ENCODE measurements at regions not wholly inside any gene's neighbourhood (a gene's known extent, or its start where the extent isn't known, plus 50 kb on each side); places are given as distances from the start of the nearest gene placed in this dataset.

GRCh38 chr3:124381575-124382333 lies 348.5 kb upstream of the UMPS start:
- DNase-seq, result no peak

GRCh38 chr3:124383051-124383450 lies 347.2 kb upstream of the UMPS start:
- no peak for DNase-seq

GRCh38 chr3:124383846-124384466 lies 346.3 kb upstream of the UMPS start:
- no peak for DNase-seq

DNA sequence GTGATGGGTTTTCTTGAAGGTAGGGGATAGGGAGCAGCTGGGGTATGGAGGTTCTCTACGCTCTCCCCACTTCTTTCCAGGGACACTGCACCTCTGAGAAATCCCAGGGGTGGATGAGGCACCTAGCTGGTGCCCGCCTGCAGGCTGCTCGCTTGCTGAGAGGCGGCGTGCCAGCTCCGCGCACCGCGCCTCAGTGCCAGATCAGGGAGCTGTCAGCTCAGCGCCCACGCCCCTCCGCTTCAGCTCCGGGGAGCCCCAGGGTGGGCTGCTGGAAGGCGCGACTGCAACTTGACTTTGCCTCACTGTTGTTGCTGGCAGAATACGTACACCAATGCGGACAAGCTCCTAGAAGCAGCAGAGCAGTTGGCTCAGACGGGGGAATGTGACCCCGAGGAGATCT lies 345.7 kb upstream of the UMPS start:
- DNase-seq, result no peak

GRCh38 chr3:124385996-124386395 lies 344.3 kb upstream of the UMPS start:
- no peak for DNase-seq

- DNase-seq, result no peak
These were observed 343.2 kb upstream of the UMPS start for GRCh38 chr3:124386996-124387595.

DNA sequence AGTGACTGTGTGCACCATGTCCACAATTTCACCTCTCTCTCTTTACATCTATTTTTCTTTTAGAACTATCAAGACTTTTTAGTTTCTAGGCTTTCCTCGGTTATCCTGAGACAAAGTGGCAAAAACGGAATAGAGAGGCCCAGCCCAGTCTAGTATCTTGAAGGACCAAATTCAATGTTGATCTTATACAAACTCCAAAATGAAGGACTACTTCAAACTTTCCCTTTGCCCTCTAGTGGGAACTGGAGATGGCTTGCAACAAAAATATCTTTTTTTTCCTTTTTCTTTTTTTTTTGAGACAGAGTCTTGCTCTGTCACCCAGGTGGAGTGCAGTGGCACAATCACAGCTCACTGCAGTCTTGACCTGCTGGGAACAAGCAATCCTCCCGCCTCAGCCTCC lies 338.5 kb upstream of the UMPS start:
- no peak for DNase-seq

GRCh38 chr3:124393340-124393739 lies 336.9 kb upstream of the UMPS start:
- DNase-seq, result no peak

GRCh38 chr3:124395162-124395561 lies 335.1 kb upstream of the UMPS start:
- DNase-seq, result no peak

GRCh38 chr3:124395584-124396338 lies 334.5 kb upstream of the UMPS start:
- no peak for DNase-seq

- DNase-seq, result peak; percentile 3
These were observed 333.8 kb upstream of the UMPS start for GRCh38 chr3:124396339-124396950.

DNA sequence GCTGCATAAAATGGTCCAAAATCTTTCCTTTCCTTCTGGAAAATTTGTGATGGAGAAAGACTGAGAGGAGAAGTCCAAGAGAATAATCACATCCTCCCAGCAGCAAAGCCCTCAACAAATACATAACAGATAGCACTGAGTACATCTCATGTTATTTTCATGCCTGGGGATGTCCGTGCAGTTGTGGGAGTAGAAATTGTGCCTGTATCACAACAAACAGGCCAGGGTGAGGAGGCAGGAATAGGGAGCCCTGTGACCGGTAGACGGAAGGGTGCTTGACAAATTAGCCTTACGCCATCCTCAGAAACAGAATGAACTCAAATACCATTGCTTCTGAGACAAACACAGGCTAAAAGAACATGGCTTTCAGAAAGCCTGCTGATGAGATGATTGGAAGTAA lies 333.2 kb upstream of the UMPS start:
- DNase-seq, result peak; percentile 36

DNA sequence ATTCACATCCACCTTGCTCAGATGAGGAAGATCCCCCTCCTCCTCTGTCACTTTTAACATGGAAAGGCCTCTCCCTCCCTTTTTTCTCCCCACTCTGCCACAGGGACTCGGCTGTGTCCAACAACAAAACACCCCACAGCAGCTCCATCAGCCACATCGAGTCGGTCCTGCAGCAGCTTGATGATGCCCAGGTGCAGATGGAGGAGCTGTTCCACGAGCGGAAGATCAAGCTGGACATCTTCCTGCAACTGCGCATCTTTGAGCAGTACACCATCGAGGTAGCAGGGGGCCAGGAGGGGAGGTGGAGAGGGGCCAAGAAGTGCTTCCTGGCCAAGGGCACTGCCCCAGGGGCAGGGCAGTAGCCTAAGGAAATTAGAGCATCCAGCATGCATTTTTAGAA lies 331.7 kb upstream of the UMPS start:
- no peak for DNase-seq

DNA sequence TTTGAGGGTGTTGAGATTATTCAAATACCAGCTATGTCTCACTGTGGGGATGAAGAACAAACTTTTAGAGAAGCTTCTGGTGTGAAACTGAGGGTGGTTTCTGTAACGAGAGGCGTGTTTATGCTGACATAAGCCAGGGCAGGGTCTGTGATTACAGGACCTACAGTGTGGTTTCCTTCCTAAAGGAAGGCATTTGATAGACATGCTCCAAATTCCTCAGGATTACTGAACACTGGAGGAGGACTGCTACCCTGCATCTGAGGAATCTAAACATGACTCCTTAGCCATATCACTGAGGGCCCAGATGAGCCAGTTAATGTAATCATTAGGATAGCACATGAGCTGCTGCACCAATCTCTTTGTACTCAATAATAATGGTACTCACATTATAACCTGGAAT lies 328.4 kb upstream of the UMPS start:
- DNase-seq, result no peak

- DNase-seq, result no peak
These were observed 327.5 kb upstream of the UMPS start for GRCh38 chr3:124402791-124403190.

DNA sequence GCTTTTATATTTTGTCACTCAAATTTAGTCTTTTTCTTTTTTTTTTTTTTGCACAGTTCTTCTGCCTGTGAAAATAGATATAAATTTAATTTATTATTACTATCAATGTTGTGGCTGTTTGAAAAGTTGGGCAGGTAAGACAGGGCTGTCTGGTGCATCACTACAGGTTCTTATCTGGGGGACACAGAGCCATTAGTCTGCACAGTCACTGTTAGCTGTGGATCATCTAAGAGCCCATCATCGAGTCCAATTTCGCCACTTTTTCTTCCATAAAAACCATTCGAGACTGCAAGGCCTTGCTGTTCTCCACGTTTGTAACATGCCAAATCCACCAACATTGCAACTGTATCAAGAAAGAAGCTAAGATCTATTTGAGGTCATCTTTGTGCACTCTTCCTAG lies 325.6 kb upstream of the UMPS start:
- no peak for DNase-seq

DNA sequence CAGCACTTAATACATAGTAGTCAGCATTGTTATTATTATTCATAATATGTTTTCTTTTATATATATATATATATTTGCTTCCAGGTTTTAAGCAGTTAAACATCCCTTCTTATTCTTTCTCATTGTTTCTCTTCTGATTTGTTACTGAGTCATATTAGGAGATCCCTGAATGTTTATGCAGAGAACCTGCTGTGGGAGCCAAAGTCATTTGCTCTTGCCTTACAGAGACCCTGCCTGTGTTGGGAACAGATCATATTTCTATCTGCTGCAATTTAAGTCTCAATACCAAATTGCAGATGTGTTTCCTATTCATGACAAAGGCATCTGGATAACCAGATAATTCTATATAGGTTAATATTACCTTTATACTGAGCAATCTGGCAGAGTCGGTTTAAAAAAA lies 323.0 kb upstream of the UMPS start:
- no peak for DNase-seq

GRCh38 chr3:124409650-124410275 lies 320.5 kb upstream of the UMPS start:
- no peak for DNase-seq

- no peak for DNase-seq
These were observed 319.8 kb upstream of the UMPS start for GRCh38 chr3:124410471-124410870.

DNA sequence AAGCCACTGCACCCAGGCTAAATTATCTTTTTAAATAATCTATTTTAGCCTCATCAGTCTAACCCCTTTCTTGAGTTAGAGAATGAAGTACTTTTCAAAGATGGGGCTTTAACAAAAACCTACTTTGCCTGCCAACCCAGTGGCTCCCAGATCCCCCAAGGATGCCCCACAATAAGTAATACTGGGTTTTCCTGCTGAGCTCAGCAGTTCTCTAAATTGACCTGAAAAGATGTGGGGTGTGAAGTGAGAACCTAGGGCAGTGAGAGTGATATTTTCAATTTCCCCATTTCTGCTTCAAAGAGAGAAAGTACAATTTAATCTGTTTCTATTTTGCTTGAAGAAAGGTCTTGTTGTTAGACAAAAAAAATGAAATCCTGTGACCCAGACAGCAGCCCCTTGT lies 318.5 kb upstream of the UMPS start:
- DNase-seq, result no peak

DNA sequence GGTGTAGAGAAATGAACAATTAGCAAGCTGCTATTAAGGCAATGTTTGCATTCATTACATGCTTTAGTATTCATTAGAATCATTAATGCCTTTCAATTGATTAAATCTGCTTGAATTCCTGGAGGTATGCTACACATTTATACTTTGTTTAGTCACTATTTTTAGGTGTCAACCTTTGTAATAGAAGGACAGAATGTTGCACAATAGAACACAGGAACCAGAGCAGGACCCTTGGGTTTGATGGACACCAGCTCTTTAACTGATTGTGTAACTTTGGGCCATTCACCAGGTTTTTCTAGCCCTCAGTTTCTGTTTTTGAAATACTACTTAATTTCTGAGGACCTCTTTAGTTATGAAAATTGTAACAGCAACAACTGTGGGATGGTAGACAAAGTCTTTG lies 317.6 kb upstream of the UMPS start:
- DNase-seq, result no peak

GRCh38 chr3:124413393-124413792 lies 316.9 kb upstream of the UMPS start:
- DNase-seq, result no peak
